HFF-Myc (cell line): ENCODE measurements at regions not wholly inside any gene's neighbourhood (a gene's known extent, or its start where the extent isn't known, plus 50 kb on each side); places are given as distances from the start of the nearest gene placed in this dataset.

Experiments
- DNase-seq: peaks from one replicate; pipeline ENCODE4 v3.0.0-alpha.2; 2011; ENCODE audit warnings: low read depth; ENCODE audit errors: extremely low read depth
- H3K4me3 ChIP-seq: replicated peaks from 2 replicates; pipeline ENCODE4 v1.5.1; 2011; ENCODE audit warnings: low read depth, mild to moderate bottlenecking, control low read depth, low read length
- TF ChIP-seq, protein P1 (sequence below): IDR thresholded peaks from 2 replicates; pipeline ENCODE4 v1.5.1; 2012; ENCODE audit warnings: mild to moderate bottlenecking, low read depth, low read length, control low read depth; ENCODE audit errors: missing control alignments

DNA sequence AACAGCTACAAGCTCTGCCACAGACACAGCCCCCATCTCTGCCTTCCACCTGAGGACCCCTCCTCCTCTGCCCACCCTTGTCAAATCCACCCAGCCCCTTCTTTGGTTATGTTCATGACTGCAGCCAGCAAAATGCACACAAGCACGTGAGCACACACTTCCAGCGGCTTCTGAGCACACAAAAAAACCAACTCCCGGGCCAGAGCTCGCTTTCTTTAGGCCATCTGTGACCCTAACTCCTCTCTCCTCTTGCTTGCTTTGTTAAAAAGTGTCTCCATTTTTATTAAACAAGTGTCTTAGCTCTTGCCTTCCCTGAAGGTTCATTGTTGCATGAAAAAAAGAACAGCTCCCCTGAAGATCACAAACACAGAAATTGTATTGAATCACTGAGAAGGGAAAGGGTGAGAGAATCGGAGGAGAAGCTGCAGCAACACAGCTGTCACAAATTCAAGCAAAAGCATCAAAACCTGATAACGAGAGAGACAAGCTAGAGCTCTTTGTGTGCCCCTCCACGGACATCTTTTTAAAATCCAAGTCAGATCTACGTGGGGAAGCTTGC lies 142.1 kb downstream of the CD83 start:
- no peak overlapping the region for H3K4me3 ChIP-seq
- TF ChIP-seq, protein P1, sequence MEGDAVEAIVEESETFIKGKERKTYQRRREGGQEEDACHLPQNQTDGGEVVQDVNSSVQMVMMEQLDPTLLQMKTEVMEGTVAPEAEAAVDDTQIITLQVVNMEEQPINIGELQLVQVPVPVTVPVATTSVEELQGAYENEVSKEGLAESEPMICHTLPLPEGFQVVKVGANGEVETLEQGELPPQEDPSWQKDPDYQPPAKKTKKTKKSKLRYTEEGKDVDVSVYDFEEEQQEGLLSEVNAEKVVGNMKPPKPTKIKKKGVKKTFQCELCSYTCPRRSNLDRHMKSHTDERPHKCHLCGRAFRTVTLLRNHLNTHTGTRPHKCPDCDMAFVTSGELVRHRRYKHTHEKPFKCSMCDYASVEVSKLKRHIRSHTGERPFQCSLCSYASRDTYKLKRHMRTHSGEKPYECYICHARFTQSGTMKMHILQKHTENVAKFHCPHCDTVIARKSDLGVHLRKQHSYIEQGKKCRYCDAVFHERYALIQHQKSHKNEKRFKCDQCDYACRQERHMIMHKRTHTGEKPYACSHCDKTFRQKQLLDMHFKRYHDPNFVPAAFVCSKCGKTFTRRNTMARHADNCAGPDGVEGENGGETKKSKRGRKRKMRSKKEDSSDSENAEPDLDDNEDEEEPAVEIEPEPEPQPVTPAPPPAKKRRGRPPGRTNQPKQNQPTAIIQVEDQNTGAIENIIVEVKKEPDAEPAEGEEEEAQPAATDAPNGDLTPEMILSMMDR: no peak
- DNase-seq: no peak

DNA sequence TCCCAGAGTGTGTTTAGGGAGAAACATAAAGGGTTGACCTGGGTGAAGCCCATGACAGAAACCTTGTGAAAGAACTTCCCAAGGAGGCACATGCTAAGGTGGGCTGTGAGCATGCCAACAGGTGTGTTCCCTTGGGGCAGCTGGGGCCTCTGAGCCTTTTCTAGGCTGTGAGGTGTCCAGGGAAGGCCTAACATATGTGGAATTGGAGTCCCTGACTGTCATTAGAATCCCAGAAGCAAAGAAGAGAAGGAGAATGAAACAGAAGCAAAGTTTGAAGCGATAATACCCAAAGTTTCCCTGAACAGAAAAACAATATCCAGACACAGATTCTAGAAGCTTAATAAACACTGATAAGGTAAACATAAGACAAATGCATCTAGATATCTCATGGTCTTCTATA lies 143.3 kb downstream of the CD83 start:
- DNase-seq: no peak
- no peak overlapping the region for H3K4me3 ChIP-seq
- TF ChIP-seq, protein P1: no peak

DNA sequence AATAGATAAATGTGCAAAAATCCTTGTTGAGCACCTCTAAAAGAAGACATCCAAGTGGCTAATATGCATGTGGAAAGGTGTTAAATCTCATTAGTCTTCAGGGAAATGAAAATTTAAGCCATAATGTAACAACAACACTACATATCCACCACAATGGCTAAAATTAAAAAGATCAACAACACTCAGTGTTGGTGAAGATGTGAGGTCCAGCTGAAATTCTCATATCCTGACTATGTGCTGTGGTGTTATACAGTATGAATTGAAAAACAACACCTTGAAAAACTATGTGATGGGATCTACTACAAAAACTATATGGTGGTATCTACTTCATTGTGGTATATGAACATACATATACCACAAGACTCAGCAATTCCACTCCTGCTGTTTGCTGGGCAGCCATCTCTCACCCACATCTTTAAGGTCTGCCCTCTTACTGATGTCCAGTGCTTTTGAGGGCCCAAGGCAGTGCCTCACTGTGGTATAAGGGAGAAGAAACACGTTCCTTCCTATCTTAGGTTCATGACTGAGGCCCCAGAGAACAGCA lies 146.4 kb downstream of the CD83 start:
- no peak overlapping the region for H3K4me3 ChIP-seq
- TF ChIP-seq, protein P1: no peak
- DNase-seq: no peak

DNA sequence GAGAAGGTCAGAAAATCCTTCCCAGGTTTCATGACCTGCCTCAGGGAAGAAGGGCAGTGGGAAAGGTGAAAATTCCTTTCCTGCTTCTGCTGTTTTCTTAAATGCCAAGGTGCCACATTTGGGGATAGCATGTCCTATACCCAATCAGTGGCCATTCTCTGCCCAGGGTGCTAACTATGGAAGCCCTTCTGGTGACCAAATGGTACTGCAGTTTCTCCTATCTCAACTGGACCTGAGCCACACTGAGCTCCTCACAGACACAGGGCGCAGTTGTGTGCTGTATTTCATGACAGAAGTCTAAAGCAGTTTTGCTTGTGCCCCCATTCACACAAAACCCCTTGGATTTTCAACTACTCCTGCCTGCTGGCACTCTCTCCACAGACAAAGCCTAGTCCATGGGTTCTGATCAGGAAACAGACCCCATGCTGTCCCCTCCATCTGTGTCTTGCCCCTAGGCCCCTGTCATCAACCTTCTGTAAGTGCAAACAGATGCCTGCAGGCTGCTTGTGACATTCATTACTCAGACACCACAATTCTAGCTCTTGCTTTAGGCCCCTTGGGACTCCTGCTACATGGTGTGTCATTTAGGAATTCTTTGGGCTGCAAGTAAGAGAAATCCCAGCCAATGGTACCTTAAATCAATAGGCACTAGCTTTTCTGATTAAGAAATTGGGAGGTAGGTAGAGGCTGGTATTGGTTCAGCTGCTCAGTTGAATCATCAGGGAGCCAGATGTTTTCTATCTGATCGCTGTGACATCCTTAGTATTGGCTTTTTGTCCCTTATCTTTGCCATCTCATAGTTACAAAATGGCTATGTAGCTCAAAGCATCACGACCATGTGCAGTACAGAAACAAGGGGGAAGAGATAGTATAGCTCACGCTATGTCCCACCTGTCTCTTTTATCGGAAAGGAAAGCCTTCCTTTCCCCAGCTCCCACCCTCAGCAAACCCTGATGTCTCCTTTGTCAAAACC lies 147.8 kb downstream of the CD83 start:
- TF ChIP-seq, protein P1: no peak
- DNase-seq: no peak
- H3K4me3 ChIP-seq: no peak overlapping the region

DNA sequence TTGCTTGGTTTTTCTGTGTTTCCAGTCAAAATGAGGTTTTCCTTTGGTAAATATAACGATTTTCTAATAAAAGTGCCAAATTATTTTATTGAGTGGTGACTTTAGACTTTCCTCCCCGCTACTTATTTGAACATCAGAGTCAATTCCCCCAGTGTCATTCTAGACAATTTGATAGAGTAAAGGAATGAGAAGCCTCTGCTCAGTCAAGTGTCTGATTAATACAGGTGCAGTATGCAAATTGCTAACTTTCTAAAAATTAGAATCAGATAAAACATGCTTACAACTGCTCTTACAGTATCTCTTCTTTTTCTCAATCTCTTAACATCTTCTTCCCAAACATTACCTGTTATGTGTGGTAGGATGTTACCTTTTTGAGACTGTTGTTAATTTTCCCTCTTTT lies 148.7 kb downstream of the CD83 start:
- DNase-seq: no peak
- TF ChIP-seq, protein P1: no peak
- H3K4me3 ChIP-seq: no peak overlapping the region

DNA sequence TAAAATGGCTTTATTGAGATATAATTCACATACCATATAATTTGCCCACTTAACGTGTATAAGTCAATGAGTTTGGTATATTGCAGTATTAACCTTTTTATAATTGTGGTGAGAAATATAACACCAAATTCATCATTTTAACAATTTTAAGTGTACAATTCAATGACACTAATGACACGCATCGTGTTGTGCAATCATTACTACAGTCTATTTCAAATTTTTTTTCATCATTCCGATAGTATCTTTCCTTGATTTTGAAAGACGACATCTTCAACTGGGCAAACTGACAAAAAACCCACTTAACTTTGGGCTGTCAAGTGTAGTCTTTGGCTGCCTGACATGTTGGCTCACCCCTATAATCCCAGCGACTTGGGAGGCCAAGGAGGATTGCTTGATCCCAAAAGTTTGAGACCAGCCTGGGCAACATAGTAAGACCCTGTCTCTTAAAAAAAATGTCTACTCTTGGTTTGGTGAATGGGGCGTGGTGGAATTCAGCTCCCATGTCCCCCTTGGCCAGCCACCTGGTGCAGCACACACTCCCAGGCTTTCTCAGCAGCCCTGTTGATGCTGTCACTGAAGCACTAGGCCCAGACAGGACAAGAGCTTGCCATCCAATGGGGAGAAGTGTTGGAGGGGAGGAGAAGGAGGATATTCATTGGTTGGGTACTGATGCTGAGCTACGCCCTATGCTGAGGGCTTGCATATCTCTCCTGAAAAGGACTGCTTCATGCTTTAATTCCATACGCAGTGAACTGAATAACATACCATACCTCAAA lies 150.5 kb downstream of the CD83 start:
- no peak for DNase-seq
- TF ChIP-seq, protein P1: no peak
- no peak overlapping the region for H3K4me3 ChIP-seq
